ENCODE measurements at regions not wholly inside any gene's neighbourhood (a gene's known extent, or its start where the extent isn't known, plus 50 kb on each side); places are given as distances from the start of the nearest gene placed in this dataset.

DNA sequence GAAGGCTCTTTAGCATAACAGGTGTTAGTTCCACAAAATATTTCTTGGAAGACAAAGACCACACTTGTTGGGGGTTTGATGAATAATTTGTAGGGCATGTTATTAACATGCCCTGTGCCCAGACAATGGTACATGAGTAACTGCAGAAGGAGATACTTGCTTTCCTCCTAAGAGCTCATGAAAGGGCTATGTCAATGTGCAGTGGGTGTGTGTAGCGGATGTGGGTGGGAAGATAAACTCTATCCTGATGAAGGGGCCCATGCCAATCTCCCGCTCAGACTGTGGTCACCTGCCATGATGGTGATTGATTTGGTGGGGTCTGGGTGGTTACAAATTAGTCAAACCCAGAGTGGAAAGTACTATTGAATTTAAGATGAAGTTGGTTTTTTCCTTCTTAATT lies 69.8 kb upstream of the DNAH14 start:
- TF ChIP-seq, protein P1, sequence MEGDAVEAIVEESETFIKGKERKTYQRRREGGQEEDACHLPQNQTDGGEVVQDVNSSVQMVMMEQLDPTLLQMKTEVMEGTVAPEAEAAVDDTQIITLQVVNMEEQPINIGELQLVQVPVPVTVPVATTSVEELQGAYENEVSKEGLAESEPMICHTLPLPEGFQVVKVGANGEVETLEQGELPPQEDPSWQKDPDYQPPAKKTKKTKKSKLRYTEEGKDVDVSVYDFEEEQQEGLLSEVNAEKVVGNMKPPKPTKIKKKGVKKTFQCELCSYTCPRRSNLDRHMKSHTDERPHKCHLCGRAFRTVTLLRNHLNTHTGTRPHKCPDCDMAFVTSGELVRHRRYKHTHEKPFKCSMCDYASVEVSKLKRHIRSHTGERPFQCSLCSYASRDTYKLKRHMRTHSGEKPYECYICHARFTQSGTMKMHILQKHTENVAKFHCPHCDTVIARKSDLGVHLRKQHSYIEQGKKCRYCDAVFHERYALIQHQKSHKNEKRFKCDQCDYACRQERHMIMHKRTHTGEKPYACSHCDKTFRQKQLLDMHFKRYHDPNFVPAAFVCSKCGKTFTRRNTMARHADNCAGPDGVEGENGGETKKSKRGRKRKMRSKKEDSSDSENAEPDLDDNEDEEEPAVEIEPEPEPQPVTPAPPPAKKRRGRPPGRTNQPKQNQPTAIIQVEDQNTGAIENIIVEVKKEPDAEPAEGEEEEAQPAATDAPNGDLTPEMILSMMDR (IDR thresholded peaks at IDR 0.05; ENCODE audit: control insufficient read depth, insufficient read depth, low read depth, low read length, missing control alignments): no peak
- DNase-seq (ENCODE audit: low read depth): no peak
- no peak overlapping the region for H3K4me3 ChIP-seq (ENCODE audit: control insufficient read depth, low read depth, low read length)

DNA sequence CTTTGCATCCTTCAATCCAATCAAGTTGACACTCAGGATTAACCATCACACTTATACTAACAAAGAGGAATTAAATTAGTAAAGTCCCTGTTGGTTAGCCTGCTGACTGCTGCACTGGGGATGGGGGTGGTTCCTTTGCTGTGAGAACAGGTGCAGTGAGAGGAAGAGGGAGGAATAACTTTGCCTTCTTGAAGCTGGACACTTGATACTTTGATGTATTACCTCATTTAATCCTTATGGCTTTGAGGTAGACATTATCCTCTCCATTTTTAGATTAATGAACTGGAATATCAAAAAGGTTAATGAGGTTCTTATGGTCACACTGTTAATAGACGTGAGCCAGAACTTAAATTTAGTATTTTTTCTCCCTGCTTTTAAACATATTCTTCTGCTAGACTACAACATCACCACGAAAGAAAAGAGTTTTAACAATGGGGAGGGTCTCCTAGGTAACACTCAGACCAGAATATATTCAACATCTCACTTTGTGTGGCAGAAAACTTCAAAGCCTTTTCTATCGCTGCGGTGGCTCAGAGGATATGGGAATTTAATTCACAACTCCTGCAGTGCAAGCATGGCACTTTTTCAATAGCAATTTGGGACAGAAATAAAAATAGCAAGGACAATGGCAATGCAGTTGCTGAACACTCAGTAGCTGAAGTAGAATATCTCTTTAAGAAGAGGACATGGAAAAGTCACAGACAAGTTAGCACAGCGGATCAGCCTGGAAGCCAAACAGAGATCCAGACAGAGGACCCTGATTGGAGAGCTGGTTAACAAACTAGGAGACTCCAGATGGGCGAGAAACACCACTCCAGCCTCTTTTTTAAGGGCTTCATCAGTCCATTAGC lies 68.8 kb upstream of the DNAH14 start:
- H3K4me3 ChIP-seq (ENCODE audit: control insufficient read depth, low read depth, low read length): no peak overlapping the region
- DNase-seq (ENCODE audit: low read depth): no peak
- TF ChIP-seq, protein P1 (IDR thresholded peaks at IDR 0.05; ENCODE audit: control insufficient read depth, insufficient read depth, low read depth, low read length, missing control alignments): no peak

DNA sequence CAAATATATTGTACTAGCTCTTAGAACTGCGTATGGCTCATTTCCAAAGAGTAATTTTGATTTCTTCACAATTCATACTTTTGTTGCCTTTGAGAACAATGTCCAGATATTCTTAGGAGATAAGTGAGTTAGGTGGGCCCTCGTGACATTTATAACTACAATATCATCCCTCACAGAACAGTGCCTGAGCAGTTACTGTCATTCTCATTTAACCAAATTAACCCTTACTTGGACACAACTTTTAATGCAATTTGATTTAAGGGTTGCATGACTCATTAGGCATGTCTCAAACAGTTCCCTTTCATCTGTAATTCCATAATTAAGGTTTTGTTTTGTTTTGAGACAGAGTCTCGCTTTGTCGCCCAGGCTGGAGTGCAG lies 68.1 kb upstream of the DNAH14 start:
- DNase-seq (ENCODE audit: low read depth): no peak
- H3K4me3 ChIP-seq (ENCODE audit: control insufficient read depth, low read depth, low read length): no peak overlapping the region
- TF ChIP-seq, protein P1 (IDR thresholded peaks at IDR 0.05; ENCODE audit: control insufficient read depth, insufficient read depth, low read depth, low read length, missing control alignments): no peak

DNA sequence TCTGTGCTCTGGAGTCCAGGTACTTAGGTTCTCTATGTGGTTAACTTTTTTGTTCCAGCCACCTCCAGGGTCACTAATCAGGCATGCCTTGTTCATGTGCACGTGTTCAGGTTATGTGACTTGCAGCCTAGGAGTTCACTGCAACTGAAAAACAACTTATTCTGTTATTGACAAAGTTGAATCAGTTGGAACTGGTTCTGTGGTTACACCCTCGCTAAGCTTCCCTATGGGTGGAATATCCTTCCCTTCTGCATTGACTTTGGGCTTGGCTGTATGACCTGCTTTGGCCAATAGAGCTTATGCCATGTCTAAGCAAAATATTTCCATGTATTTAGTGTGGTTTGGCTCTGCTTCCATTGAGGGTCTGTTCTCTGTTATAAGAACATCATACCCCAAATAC lies 66.0 kb upstream of the DNAH14 start:
- no peak overlapping the region for H3K4me3 ChIP-seq (ENCODE audit: control insufficient read depth, low read depth, low read length)
- no peak for DNase-seq (ENCODE audit: low read depth)

DNA sequence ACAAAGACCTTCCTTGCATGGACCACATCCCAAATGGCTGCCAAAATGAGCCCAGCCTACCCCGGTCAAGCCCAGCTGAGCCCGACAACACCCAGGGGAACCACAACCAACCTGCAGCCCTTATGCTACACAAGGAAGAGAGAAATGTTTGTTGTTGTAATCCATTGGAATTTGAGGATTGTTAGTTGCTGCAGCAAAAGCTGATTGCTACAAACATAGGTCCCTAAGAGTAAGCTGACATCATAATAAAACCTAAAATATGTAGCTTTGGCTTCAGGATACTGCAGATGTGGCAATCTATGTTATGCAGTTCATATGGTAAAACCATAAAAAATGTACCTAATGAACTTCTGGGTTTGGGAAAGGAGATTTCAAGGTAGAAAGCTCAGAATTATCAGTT lies 65.5 kb upstream of the DNAH14 start:
- no peak overlapping the region for H3K4me3 ChIP-seq (ENCODE audit: control insufficient read depth, low read depth, low read length)
- DNase-seq (ENCODE audit: low read depth): no peak
- TF ChIP-seq, protein P1 (IDR thresholded peaks at IDR 0.05; ENCODE audit: control insufficient read depth, insufficient read depth, low read depth, low read length, missing control alignments): no peak

More for the DNA sequence above, 66.0 kb upstream of the DNAH14 start:
- TF ChIP-seq, protein P1 (IDR thresholded peaks at IDR 0.05; ENCODE audit: control insufficient read depth, insufficient read depth, low read depth, low read length, missing control alignments): no peak

DNA sequence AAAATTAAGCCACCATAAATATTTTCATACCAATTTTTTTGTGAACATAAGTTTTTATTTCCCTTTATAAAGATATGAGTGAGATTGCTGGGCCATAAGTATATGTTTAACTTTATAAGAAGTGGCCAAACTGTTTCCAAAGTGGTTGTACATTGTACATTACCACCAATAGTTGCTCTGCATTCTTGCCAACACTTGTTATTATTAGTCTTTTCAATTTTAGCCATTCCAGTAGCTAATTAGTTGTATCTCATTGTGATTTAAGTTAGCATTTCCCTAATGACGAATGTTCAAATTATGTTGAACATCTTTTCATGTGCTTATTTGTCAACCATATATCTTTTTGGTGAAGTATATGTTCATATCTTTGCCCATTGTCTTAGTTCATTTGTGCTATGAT lies 64.0 kb upstream of the DNAH14 start:
- TF ChIP-seq, protein P1 (IDR thresholded peaks at IDR 0.05; ENCODE audit: control insufficient read depth, insufficient read depth, low read depth, low read length, missing control alignments): no peak
- DNase-seq (ENCODE audit: low read depth): no peak
- H3K4me3 ChIP-seq (ENCODE audit: control insufficient read depth, low read depth, low read length): no peak overlapping the region

Measured in AG09309 (cell line).